NCI-H2196 treated with DMSO at 0.1 percent for 48 hours (cell line): ENCODE measurements at regions not wholly inside any gene's neighbourhood (a gene's known extent, or its start where the extent isn't known, plus 50 kb on each side); places are given as distances from the start of the nearest gene placed in this dataset.
"Not testable (repeated sequence)": the region's sequence is repeated elsewhere in the genome, so short reads cannot be mapped to it uniquely, and the experiment has no call there.

ENCODE experiments used
- DNase-seq: peaks from one replicate; lab custom pipeline; 2025; ENCODE audit not compliant: unreplicated experiment; lab: John Stamatoyannopoulos, UW

- no peak for DNase-seq
Observed at GRCh38 chr9:30522061-30522460, 1862.4 kb upstream of the ACO1 start.

GRCh38 chr9:30522486-30522885, 1862.0 kb upstream of the ACO1 start:
- no peak for DNase-seq

GRCh38 chr9:30524311-30524710, 1860.1 kb upstream of the ACO1 start:
- no peak for DNase-seq

- DNase-seq, result no peak
Observed at GRCh38 chr9:30534455-30534854, 1850.0 kb upstream of the ACO1 start.

DNA sequence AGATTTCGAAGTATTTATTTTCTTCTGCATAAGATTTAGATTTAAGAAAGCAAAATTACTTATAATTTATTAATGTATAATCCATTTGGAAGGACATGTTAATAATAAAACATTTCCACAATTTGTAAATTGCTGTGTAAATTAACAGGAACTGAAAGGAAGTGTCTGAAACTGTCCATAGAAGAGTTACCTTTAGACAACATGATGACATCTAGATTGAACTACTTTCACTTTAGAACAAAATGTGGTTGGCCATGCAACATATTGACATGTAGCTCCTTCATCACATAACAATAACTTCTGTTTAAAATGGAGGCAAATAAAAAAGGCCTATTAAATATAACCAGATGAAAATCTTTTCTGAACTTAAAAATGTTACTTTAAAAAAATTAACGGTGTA, 1849.5 kb upstream of the ACO1 start:
- no peak for DNase-seq

DNA sequence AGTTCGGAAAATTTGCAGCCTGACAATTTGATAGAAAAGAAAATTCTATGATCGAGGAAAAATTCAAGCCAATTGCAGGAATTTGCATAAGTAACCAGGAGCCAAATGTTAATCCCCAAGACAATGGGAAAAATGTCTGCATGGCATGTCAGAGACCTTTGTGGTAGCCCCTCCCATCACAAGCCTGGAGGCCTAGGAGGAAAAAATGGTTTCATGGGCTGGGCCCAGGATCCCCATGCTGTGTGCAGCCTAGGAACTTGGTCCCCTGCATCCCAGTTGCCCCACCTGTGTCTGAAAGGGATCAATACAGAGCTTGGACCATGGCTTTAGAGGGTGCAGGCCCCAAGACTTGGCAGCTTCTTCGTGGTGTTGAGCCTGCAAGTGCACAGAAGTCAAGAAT, 1847.9 kb upstream of the ACO1 start:
- no peak for DNase-seq

GRCh38 chr9:30539696-30540095, 1844.7 kb upstream of the ACO1 start:
- DNase-seq, result not testable (repeated sequence)

DNA sequence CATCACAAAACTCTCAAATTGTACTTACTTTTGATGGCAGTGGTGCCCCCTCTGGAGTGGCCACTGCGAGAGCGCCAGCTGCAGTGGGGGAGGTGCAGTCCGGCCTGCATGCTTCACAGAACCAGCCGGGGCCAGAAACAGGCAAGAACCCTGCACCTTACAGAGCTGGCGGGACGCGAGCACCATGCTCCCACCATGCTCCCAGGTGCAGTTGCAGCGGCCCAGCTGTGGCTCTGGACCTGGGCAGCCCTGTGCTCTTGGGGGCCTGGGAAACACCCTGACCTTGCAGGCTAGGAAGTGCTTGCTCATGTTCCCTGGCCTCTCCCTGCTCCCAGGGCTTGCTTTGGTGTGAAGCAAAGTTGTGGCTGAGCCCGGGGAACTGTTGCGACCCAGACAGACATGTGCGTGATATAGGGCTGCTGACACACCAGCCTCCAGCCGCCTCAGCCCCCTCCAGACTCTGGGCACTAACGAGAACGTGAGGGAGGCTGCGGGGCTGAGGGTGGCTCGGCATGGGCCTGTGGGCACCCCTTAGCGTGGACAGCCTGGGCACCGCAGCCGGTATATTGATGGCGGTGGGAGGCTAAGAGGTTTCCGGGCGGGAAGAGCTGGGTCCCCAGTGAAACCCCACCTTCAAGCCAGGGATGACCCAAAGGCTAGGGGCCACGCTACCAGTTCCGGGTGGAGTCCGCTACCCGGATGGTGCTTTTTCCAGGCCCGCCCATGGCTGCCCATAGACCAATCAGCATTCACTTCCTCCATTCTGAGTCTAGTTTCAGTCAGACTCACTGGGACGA, 1809.9 kb upstream of the ACO1 start:
- DNase-seq, result no peak

- no peak for DNase-seq
Observed at GRCh38 chr9:30575218-30575617, 1809.2 kb upstream of the ACO1 start.

DNA sequence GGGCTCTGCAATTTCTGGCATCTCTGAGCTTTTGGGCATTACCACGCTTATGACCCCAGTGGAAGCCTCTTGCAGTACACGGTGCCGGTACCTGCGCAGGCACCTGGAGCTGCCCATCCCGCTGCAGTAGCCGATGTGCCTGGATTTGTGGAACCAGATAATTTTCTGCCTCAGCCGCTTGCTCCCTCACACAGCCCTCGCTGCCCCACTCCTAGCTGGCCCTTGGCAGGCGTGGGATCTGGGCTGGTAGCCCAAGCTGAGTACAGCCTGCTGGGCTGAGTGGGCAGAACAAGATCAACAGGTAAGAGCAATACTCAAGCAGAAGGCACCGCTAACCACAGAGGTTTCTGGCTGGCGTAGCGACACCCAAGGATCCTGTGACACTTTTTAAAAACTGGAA, 1808.8 kb upstream of the ACO1 start:
- DNase-seq, result no peak

DNA sequence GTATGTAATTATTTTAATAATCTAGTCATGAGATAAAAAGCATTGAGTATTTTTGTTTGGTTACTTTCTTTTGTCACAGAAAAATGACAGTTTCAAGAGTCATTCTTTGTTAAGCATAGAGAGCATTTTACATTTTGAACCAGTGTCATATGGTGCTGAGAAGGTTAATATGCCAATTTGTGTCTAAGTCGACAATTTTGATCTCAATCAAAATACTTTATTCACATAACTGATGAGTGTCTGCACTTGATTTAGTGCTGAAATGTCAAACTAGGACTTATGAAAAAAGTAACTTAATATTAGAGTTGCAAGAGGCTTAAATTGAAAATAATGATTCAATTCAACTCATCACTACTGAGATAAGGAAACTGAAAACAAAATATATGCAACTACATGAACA, 1804.6 kb upstream of the ACO1 start:
- DNase-seq, result no peak

DNA sequence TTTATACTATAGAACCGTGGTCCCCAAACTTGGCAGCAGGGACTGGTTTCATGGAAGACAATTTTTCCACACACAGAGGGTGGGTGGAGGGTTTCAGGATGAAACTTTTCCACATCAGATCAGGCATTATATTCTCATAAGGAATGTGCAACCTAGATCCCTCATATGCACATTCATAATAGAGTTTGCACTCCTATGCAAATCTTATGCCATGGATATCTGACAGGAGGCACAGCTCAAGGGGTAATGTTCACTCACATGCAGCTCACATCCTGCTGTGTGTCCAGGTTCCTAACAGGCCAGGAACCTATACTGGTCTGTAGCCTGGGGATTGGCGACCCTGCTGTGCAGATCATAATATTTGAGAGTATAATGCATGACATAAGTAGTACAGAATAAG, 1802.2 kb upstream of the ACO1 start:
- DNase-seq, result no peak

DNA sequence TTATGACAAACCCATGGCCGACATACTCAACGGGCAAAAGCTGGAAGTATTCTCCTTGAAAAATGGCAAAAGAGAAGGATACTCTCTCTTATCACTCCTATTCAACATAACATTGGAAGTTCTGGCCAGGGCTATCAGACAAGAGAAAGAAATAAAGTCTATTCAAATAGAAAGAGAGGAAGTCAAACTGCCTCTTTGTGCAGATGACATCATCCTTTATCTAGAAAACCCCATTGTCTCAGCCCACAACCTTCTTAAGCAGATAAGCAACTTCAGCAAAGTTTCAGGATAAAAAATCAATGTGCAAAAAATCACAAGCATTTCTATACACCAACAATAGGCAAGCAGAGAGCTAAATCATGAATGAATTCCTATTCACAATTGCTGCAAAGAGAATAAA, 1799.9 kb upstream of the ACO1 start:
- DNase-seq, result no peak

GRCh38 chr9:30591461-30591860, 1793.0 kb upstream of the ACO1 start:
- no peak for DNase-seq

- no peak for DNase-seq
Observed at GRCh38 chr9:30597608-30598007, 1786.8 kb upstream of the ACO1 start.

- DNase-seq, result no peak
Observed at GRCh38 chr9:30605936-30606335, 1778.5 kb upstream of the ACO1 start.

GRCh38 chr9:30609713-30610112, 1774.7 kb upstream of the ACO1 start:
- no peak for DNase-seq

DNA sequence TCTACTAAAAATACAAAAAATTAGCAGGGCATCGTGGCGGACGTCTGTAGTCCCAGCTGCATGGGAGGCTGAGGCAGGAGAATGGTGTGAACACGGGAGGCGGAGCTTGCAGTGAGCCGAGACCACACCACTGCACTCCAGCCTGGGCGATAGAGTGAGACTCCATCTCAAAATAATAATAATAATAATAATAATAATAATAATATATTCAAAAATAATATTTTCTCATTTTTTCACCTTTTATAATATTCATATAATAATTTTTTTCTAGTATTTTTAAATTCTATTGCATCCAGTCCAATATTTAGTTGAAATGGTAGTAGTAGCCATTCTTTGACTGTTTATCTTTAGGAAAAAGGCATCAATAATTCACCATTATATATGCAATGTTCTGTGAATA, 1767.7 kb upstream of the ACO1 start:
- not testable (repeated sequence) for DNase-seq

DNA sequence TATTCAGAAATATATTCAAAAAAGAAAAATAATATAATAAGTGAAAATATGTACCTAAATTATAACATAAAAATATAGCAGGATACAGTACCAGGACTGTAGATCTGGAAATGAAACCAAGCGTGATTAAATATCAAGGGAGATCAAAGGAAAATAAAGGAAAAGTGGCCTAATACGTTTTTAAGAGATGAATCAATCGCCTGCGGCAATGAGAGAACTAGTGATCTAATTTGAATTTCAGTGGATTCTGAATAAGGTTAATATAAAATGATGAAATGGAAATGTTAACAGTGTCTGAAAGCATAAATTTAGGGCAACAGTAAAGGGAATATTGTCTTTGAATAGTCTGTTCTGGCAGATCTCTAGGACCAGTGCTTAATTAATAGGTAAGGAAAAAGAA, 1761.9 kb upstream of the ACO1 start:
- no peak for DNase-seq

DNA sequence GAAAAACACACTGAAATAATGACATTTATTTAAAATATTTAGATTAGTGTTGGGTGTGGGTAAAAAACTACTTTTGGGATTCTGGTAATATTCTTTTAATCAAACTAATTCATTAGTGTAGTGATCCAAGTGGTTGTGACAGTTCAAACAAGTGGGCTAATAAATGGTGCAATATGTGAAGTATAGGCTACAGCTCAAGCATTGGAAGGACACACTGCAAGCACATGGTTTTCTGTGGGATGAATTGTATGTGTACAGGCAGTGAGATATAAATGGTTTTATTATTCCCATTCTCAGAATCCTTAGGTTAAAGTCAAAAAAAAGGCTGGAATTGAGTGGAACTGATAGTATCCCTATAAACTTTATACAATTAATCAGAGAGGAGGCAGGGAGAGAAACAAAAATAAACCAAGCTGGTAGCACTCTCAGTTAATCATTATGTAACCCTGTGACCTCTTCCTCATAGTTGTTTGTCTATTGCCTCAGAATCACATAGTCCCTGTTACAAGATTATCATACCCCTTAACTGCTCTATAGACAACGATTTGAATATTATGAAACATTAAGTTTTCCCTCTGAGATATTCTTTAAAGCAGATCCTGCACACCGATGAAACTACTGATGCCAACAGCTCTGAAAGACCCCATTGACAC, 1755.4 kb upstream of the ACO1 start:
- DNase-seq, result no peak

DNA sequence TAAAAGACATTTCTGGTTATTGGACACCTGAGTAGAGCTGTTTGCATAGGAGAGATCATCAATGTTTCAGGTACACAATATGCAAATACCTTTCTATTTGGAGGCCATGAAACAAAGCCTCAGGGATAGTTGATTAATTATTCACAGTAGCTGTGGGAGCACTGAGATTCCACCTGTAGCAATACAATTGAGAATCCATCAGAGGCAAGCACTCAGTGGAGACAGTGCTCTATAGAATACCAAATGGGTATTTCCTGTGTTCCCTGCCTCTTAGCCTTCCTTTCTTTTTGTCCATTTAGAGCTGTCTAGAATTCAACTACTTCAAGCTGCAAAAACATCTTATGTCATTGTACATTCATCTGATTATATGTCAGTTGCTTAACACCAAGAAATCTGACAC, 1754.0 kb upstream of the ACO1 start:
- no peak for DNase-seq

- DNase-seq, result not testable (repeated sequence)
Observed at GRCh38 chr9:30646639-30647038, 1737.8 kb upstream of the ACO1 start.

GRCh38 chr9:30661925-30662324, 1722.5 kb upstream of the ACO1 start:
- no peak for DNase-seq
